Panc1 (cell line): ENCODE measurements at regions not wholly inside any gene's neighbourhood (a gene's known extent, or its start where the extent isn't known, plus 50 kb on each side); places are given as distances from the start of the nearest gene placed in this dataset.

Experiments used
- ATAC-seq: fragments of 200-7000 bp; cut with Tn5 transposase; 2 replicates; pipeline ENCODE4 v1.9.1; 2020; ENCODE audit warnings: mild to moderate bottlenecking, moderate library complexity
- BruUV-seq: library from RNA; stranded (reverse); fragments of 400-500 nt; replicated peaks from 2 replicates; lab custom pipeline; 2021; lab: Mats Ljungman, UMichigan
- CTCF ChIA-PET: fragments of 300-600 bp; sonication (Branson Sonifier 250); formaldehyde crosslinking; loops from one replicate; lab custom pipeline; 2022; ENCODE audit warnings: antibody characterized with exemption; lab: Charles Lee
- POLR2A ChIA-PET: fragments of 300-600 bp; sonication (Branson Sonifier 250); formaldehyde crosslinking; loops from one replicate; lab custom pipeline; 2022; ENCODE audit warnings: antibody characterized with exemption; lab: Charles Lee
- DNase-seq: peaks from one replicate; pipeline ENCODE4 v3.0.0-alpha.2; 2010; ENCODE audit warnings: low read depth, low spot score
- H3K27ac ChIP-seq: 2 replicates; pipeline ENCODE4 v1.5.1; 2011; ENCODE audit warnings: mild to moderate bottlenecking, low read length, inconsistent platforms
- H3K27me3 ChIP-seq: fragments of 200-500 bp; sonication (Bioruptor generic); 2 replicates; pipeline ENCODE4 v1.6.0; 2014; ENCODE audit warnings: low read length, inconsistent platforms; ENCODE audit not compliant: control insufficient read depth, insufficient read depth
- H3K36me3 ChIP-seq: fragments of 200-500 bp; sonication (Bioruptor generic); 2 replicates; pipeline ENCODE4 v1.5.1; 2014; ENCODE audit warnings: inconsistent platforms, mild to moderate bottlenecking, low read length, moderate library complexity; ENCODE audit not compliant: control insufficient read depth, insufficient read depth
- H3K4me1 ChIP-seq: 2 replicates; pipeline ENCODE4 v1.5.1; 2011; ENCODE audit warnings: inconsistent platforms, mild to moderate bottlenecking, low read length, moderate library complexity; ENCODE audit not compliant: control insufficient read depth, insufficient read depth
- H3K4me3 ChIP-seq, 2 experiments: 2 replicates each; pipeline ENCODE4 v1.5.1; 2011 to 2012; ENCODE audit warnings: low read depth in 2 of 2, low read length in 2 of 2, mild to moderate bottlenecking in 2 of 2, inconsistent platforms in 1 of 2, moderate library complexity in 1 of 2
- H3K9me3 ChIP-seq: fragments of 200-500 bp; sonication (Bioruptor generic); 2 replicates; pipeline ENCODE4 v1.5.1; 2014; ENCODE audit warnings: low read depth, mild to moderate bottlenecking, inconsistent platforms, low read length, moderate library complexity; ENCODE audit not compliant: control insufficient read depth, insufficient read depth
- CTCF ChIP-seq: fragments of 450-650 bp; IDR thresholded peaks from 2 replicates; pipeline ENCODE4 v1.5.1; 2017; ENCODE audit warnings: mild to moderate bottlenecking
- POLR2AphosphoS5 ChIP-seq: IDR thresholded peaks from 2 replicates; pipeline ENCODE4 v1.6.1; 2012; ENCODE audit warnings: mild to moderate bottlenecking, low read depth, low read length, moderate library complexity
- REST ChIP-seq, 2 experiments: IDR thresholded peaks; 2 replicates each; pipeline ENCODE4 v1.6.1; 2011 to 2012; ENCODE audit warnings: low read depth in 2 of 2, control low read depth in 1 of 2, low read length in 1 of 2, mild to moderate bottlenecking in 1 of 2, moderate library complexity in 1 of 2; ENCODE audit not compliant: insufficient read depth in 1 of 2
- SIN3A ChIP-seq: IDR thresholded peaks from 2 replicates; pipeline ENCODE4 v1.6.1; 2012; ENCODE audit warnings: low read depth, mild to moderate bottlenecking, low read length, moderate library complexity, borderline replicate concordance; ENCODE audit not compliant: insufficient read depth
- TCF7L2 ChIP-seq: IDR thresholded peaks from 2 replicates; pipeline ENCODE4 v1.6.1; 2011; ENCODE audit warnings: mild to moderate bottlenecking, low read depth, low read length, inconsistent platforms
- in situ Hi-C: cut with HindIII; loops from 2 replicates; pipeline ENCODE4 v1.10.0; 2016; ENCODE audit warnings: low sequenced_read_pairs, low pct_unique_long_range_greater_than_20kb
- intact Hi-C: fragments of 100-400 bp; cut with micrococcal nuclease; formaldehyde crosslinking; loops from one replicate; pipeline ENCODE4 v1.10.0; 2022; ENCODE audit not compliant: unreplicated experiment

- intact Hi-C loops (no loop called here), in situ Hi-C loops (no loop called here)
- no peak for DNase-seq
- Histone ChIP-seq H3K36me3 (no peaks in the 10 kb centered on the region; the same call in 1 of the 2 replicates), H3K27ac (no peak overlapping the region), H3K4me3 (no peak overlapping the region), H3K9me3 (no peaks in the 10 kb centered on the region), H3K27me3 (no peaks in the 10 kb centered on the region), H3K4me1 (no peaks in the 10 kb centered on the region)
- TF ChIP-seq REST (IDR thresholded peaks at IDR 0.05; ENCODE audit: insufficient read depth in 1 of 2, low read depth in 2 of 2, low read length in 1 of 2): no peak
- TF ChIP-seq CTCF: no peak
- TF ChIP-seq POLR2AphosphoS5: no peak
- TF ChIP-seq TCF7L2: no peak
- TF ChIP-seq SIN3A: no peak
- no peak for ATAC-seq
- ChIA-PET POLR2A (no interaction called here), CTCF (no interaction called here)
- no TSS peak for BruUV-seq
These were observed 514.4 kb upstream of the ARRDC4 start for GRCh38 chr15:97446138-97446537.

- ATAC-seq (no peak), DNase-seq (no peak)
- no peak overlapping the region for H3K4me3 ChIP-seq
- TF ChIP-seq TCF7L2 (no peak), SIN3A (no peak), CTCF (no peak), REST (IDR thresholded peaks at IDR 0.05; ENCODE audit: insufficient read depth in 1 of 2, low read depth in 2 of 2, low read length in 1 of 2) (no peak), POLR2AphosphoS5 (no peak)
- H3K36me3 ChIP-seq: no peaks in the 10 kb centered on the region
- CTCF ChIA-PET: no interaction called here
- no TSS peak for BruUV-seq
- POLR2A ChIA-PET: no interaction called here
- H3K9me3 ChIP-seq: no peaks in the 10 kb centered on the region
- in situ Hi-C loops (no loop called here), intact Hi-C loops (no loop called here)
- H3K4me1 ChIP-seq: no peaks in the 10 kb centered on the region
- no peaks in the 10 kb centered on the region for H3K27me3 ChIP-seq
- no peak overlapping the region for H3K27ac ChIP-seq
These were observed 503.8 kb upstream of the ARRDC4 start for GRCh38 chr15:97456521-97457202.
